DND-41 (cell line): ENCODE measurements at regions not wholly inside any gene's neighbourhood (a gene's known extent, or its start where the extent isn't known, plus 50 kb on each side); places are given as distances from the start of the nearest gene placed in this dataset.
A peak's percentile ranks its signal among the peaks of the same experiment; 100 is the strongest.

Experiments used
- ATAC-seq: fragments of 200-7000 bp; cut with Tn5 transposase; 3 replicates; pipeline ENCODE4 v1.9.1; 2021; ENCODE audit warnings: low read depth; ENCODE audit not compliant: insufficient read depth
- DNase-seq: peaks from one replicate; pipeline ENCODE4 v3.0.0-alpha.2; 2020
- H2AFZ ChIP-seq: 2 replicates; pipeline ENCODE4 v1.6.0; 2012; ENCODE audit warnings: low read depth, low read length
- H3K27ac ChIP-seq: 2 replicates; pipeline ENCODE4 v1.5.1; 2012; ENCODE audit warnings: low read length, inconsistent platforms
- H3K27me3 ChIP-seq: fragments of 200-600 bp; sonication (generic); 2 replicates; pipeline ENCODE4 v1.6.0; 2012; ENCODE audit warnings: low read length, mild to moderate bottlenecking, inconsistent platforms; ENCODE audit not compliant: insufficient read depth, poor library complexity
- H3K36me3 ChIP-seq: 2 replicates; pipeline ENCODE4 v1.5.1; 2012; ENCODE audit warnings: low read length, inconsistent platforms; ENCODE audit not compliant: insufficient read depth
- H3K4me1 ChIP-seq: 2 replicates; pipeline ENCODE4 v1.5.1; 2012; ENCODE audit warnings: mild to moderate bottlenecking, low read length; ENCODE audit not compliant: insufficient read depth
- H3K4me2 ChIP-seq: 2 replicates; pipeline ENCODE4 v1.6.0; 2012; ENCODE audit warnings: mild to moderate bottlenecking, moderate library complexity, low read length, inconsistent platforms; ENCODE audit not compliant: insufficient read depth
- H3K4me3 ChIP-seq, 2 experiments: fragments of 200-600 bp in 1 of 2; shearing (Covaris generic) in 1 of 2; 2 replicates each; pipeline ENCODE4 v1.5.1; 2012 to 2016; ENCODE audit warnings: inconsistent platforms in 2 of 2, low read length in 2 of 2, mild to moderate bottlenecking in 2 of 2, low read depth in 1 of 2, moderate library complexity in 1 of 2
- H3K79me2 ChIP-seq: 2 replicates; pipeline ENCODE4 v1.6.0; 2012; ENCODE audit warnings: low read length, inconsistent platforms; ENCODE audit not compliant: insufficient read depth
- H3K9ac ChIP-seq: 2 replicates; pipeline ENCODE4 v1.6.0; 2012; ENCODE audit warnings: low read depth, mild to moderate bottlenecking, inconsistent platforms, low read length, moderate library complexity
- H3K9me3 ChIP-seq: 2 replicates; pipeline ENCODE4 v1.5.1; 2012; ENCODE audit warnings: low read length, moderate library complexity, mild to moderate bottlenecking, inconsistent platforms; ENCODE audit not compliant: insufficient read depth, severe bottlenecking
- H4K20me1 ChIP-seq: 2 replicates; pipeline ENCODE4 v1.6.0; 2012; ENCODE audit warnings: low read length; ENCODE audit not compliant: insufficient read depth
- EZH2 ChIP-seq: IDR thresholded peaks from 3 replicates; pipeline ENCODE4 v1.6.1; 2012; ENCODE audit warnings: borderline replicate concordance, low read depth, mild to moderate bottlenecking, moderate library complexity, low read length, inconsistent platforms; ENCODE audit not compliant: severe bottlenecking
- TF ChIP-seq, protein P1 (sequence below): IDR thresholded peaks from 2 replicates; pipeline ENCODE4 v1.5.1; 2012; ENCODE audit warnings: borderline replicate concordance, low read length, moderate library complexity, mild to moderate bottlenecking; ENCODE audit not compliant: poor library complexity, severe bottlenecking; ENCODE audit errors: extremely low read depth

DNA sequence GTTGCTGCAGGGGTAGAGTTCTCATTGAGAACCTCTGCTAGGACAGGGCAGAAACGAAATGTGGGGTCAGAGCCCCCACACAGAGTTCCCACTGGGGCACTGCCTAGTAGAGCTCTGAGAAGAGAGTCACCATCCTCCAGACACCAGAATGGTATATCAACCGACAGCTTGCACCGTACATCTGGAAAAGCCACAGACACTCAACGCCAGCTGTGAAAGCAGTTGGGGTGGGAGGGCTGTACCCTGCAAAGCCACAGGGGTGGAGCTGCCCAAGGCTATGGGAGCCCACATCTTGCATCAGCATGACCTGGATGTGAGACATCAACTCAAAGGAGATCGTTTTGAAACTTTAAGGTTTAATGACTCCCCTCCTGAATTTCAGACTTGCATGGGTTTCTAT is 284.0 kb upstream of the DEPDC1 start:
- Histone ChIP-seq H3K79me2 (no peaks in the 10 kb centered on the region), H3K27me3 (no peaks in the 10 kb centered on the region), H2AFZ (no peak overlapping the region), H3K9ac (no peak overlapping the region), H4K20me1 (no peaks in the 10 kb centered on the region), H3K4me3 (no peak overlapping the region), H3K9me3 (peaks cover 6% of the 10 kb centered on the region), H3K4me1 (no peaks in the 10 kb centered on the region), H3K4me2 (no peak overlapping the region), H3K36me3 (no peaks in the 10 kb centered on the region), H3K27ac (no peak overlapping the region)
- no peak for TF ChIP-seq EZH2
- TF ChIP-seq, protein P1, sequence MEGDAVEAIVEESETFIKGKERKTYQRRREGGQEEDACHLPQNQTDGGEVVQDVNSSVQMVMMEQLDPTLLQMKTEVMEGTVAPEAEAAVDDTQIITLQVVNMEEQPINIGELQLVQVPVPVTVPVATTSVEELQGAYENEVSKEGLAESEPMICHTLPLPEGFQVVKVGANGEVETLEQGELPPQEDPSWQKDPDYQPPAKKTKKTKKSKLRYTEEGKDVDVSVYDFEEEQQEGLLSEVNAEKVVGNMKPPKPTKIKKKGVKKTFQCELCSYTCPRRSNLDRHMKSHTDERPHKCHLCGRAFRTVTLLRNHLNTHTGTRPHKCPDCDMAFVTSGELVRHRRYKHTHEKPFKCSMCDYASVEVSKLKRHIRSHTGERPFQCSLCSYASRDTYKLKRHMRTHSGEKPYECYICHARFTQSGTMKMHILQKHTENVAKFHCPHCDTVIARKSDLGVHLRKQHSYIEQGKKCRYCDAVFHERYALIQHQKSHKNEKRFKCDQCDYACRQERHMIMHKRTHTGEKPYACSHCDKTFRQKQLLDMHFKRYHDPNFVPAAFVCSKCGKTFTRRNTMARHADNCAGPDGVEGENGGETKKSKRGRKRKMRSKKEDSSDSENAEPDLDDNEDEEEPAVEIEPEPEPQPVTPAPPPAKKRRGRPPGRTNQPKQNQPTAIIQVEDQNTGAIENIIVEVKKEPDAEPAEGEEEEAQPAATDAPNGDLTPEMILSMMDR = no peak
- ATAC-seq = peak; percentile 68
- peak; percentile 46 for DNase-seq

DNA sequence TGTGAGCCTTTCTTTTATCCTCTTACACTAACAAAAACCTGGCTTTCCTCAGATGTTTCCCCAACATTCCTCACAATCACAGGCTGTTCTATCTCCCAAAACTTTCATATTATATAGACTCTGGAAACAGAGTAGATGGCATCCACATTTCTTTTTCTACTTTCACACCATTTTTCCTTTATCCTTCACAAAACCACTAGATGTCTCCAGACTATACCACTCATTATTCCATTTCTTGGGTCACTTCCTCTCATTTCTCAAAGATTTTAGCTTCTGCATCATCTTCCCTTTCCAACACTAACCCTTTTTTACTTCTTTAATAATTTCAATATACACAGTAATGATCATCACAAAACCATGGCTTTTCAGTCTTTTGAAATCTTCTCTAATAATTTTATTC is 286.0 kb upstream of the DEPDC1 start:
- DNase-seq (no peak), ATAC-seq (no peak)
- Histone ChIP-seq H3K27ac (no peak overlapping the region), H3K4me3 (no peak overlapping the region), H3K9ac (no peak overlapping the region), H3K79me2 (no peaks in the 10 kb centered on the region), H3K36me3 (no peaks in the 10 kb centered on the region), H4K20me1 (no peaks in the 10 kb centered on the region), H3K4me2 (no peak overlapping the region), H2AFZ (no peak overlapping the region), H3K27me3 (no peaks in the 10 kb centered on the region), H3K4me1 (0 out of 2 replicates have a peak, but pooled peaks cover 1% of the 10 kb centered on the region), H3K9me3 (peaks cover 6% of the 10 kb centered on the region)
- TF ChIP-seq EZH2 = no peak
- TF ChIP-seq, protein P1 = peak; percentile 5

DNA sequence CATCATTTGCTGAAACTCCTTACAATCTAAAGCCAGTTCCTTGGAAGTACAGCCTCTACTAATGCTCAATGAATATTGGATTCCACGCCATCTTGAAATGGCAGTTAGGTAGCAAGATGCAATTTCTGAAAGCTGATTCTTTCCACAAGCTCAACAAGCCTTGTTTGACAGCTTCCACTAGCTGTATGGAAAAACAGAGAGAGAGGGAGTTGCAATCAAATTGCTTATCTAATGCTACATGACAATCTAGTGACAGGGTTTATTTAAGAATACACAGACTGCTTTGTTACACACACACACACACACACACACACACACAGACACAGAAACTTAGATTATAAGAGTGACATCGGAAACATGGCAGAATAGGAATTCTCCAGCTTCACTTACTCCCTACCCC is 288.4 kb upstream of the DEPDC1 start:
- no peaks in the 10 kb centered on the region for H3K36me3 ChIP-seq

More for the DNA sequence above, 288.4 kb upstream of the DEPDC1 start:
- H3K9ac ChIP-seq = no peak overlapping the region
- no peak for ATAC-seq
- no peaks in the 10 kb centered on the region for H3K27me3 ChIP-seq
- no peak overlapping the region for H3K4me3 ChIP-seq
- no peak overlapping the region for H3K4me2 ChIP-seq
- no peak overlapping the region for H2AFZ ChIP-seq
- H4K20me1 ChIP-seq = no peaks in the 10 kb centered on the region
- H3K9me3 ChIP-seq = no peaks in the 10 kb centered on the region
- H3K79me2 ChIP-seq = no peaks in the 10 kb centered on the region
- peaks cover 13% of the 10 kb centered on the region for H3K4me1 ChIP-seq
- no peak overlapping the region for H3K27ac ChIP-seq
- no peak for DNase-seq
- TF ChIP-seq, protein P1 = no peak
- no peak for TF ChIP-seq EZH2
